ENCODE measurements at regions not wholly inside any gene's neighbourhood (a gene's known extent, or its start where the extent isn't known, plus 50 kb on each side); places are given as distances from the start of the nearest gene placed in this dataset.

GRCh38 chr6:99026135-99026534, 78.4 kb upstream of the FBXL4 start:
- TF ChIP-seq CTCF (conservative IDR thresholded peaks at IDR 0.05) (no peak), EZH2 (IDR thresholded peaks at IDR 0.05; ENCODE audit: low read depth) (no peak)

Measured in PC-9 (cell line).